H9 (cell line): ENCODE measurements at regions not wholly inside any gene's neighbourhood (a gene's known extent, or its start where the extent isn't known, plus 50 kb on each side); places are given as distances from the start of the nearest gene placed in this dataset.

Source experiments
- DNase-seq: peaks from one replicate; pipeline ENCODE4 v3.0.0-alpha.2; 2017
- H2AFZ ChIP-seq: one replicate; pipeline ENCODE4 v1.6.1; 2013; ENCODE audit warnings: mild to moderate bottlenecking, low read length, control low read depth, moderate library complexity
- H2AK5ac ChIP-seq: 2 replicates; pipeline ENCODE4 v1.6.1; 2013; ENCODE audit warnings: low read length, control low read depth, mixed read lengths; ENCODE audit not compliant: insufficient read length
- H2BK120ac ChIP-seq: one replicate; pipeline ENCODE4 v1.6.1; 2013; ENCODE audit warnings: low read depth, mild to moderate bottlenecking, low read length, control low read depth, inconsistent platforms; ENCODE audit not compliant: poor library complexity, severe bottlenecking
- H2BK12ac ChIP-seq: 2 replicates; pipeline ENCODE4 v1.6.1; 2013; ENCODE audit warnings: low read length, control low read depth, mixed read lengths, low read depth; ENCODE audit not compliant: insufficient read length
- H2BK15ac ChIP-seq: 2 replicates; pipeline ENCODE4 v1.6.1; 2013; ENCODE audit warnings: low read depth, low read length, control low read depth
- H2BK20ac ChIP-seq: one replicate; pipeline ENCODE4 v1.6.1; 2013; ENCODE audit warnings: low read depth, mild to moderate bottlenecking, low read length, control low read depth, inconsistent platforms; ENCODE audit not compliant: poor library complexity, severe bottlenecking
- H2BK5ac ChIP-seq: 2 replicates; pipeline ENCODE4 v1.6.1; 2013; ENCODE audit warnings: low read length, control low read depth, mixed read lengths; ENCODE audit not compliant: insufficient read length
- H3K14ac ChIP-seq: 2 replicates; pipeline ENCODE4 v1.6.1; 2013; ENCODE audit warnings: low read length, control low read depth; ENCODE audit not compliant: insufficient read depth
- H3K18ac ChIP-seq: 2 replicates; pipeline ENCODE4 v1.6.1; 2013; ENCODE audit warnings: low read depth, mild to moderate bottlenecking, mixed read lengths, low read length, control low read depth; ENCODE audit not compliant: insufficient read length
- H3K23ac ChIP-seq: 2 replicates; pipeline ENCODE4 v1.6.1; 2013; ENCODE audit warnings: low read length, control low read depth, mixed read lengths, low read depth; ENCODE audit not compliant: insufficient read length
- H3K23me2 ChIP-seq: 2 replicates; pipeline ENCODE4 v1.6.1; 2013; ENCODE audit warnings: low read depth, mild to moderate bottlenecking, mixed read lengths, low read length, control low read depth; ENCODE audit not compliant: insufficient read length, poor library complexity, severe bottlenecking
- H3K27ac ChIP-seq: 2 replicates; pipeline ENCODE4 v1.5.1; 2013; ENCODE audit warnings: low read length, control low read depth, mixed read lengths, low read depth; ENCODE audit not compliant: insufficient read length
- H3K27me3 ChIP-seq: 2 replicates; pipeline ENCODE4 v1.6.1; 2013; ENCODE audit warnings: low read length, control low read depth, inconsistent platforms; ENCODE audit not compliant: insufficient read depth
- H3K4ac ChIP-seq: 2 replicates; pipeline ENCODE4 v1.6.1; 2013; ENCODE audit warnings: low read depth, mild to moderate bottlenecking, control low read depth, inconsistent platforms, low read length, moderate library complexity
- H3K4me1 ChIP-seq: 2 replicates; pipeline ENCODE4 v1.6.1; 2013; ENCODE audit warnings: low read length, control low read depth, inconsistent platforms; ENCODE audit not compliant: insufficient read depth
- H3K4me2 ChIP-seq: 2 replicates; pipeline ENCODE4 v1.6.1; 2013; ENCODE audit warnings: low read length, control low read depth, mixed read lengths; ENCODE audit not compliant: insufficient read length, insufficient read depth
- H3K56ac ChIP-seq: 2 replicates; pipeline ENCODE4 v1.6.1; 2013; ENCODE audit warnings: low read depth, mild to moderate bottlenecking, mixed read lengths, low read length, control low read depth; ENCODE audit not compliant: insufficient read length
- H3K79me1 ChIP-seq: 2 replicates; pipeline ENCODE4 v1.6.1; 2013; ENCODE audit warnings: low read depth, mild to moderate bottlenecking, moderate library complexity, low read length, control low read depth, inconsistent platforms; ENCODE audit not compliant: insufficient read depth, poor library complexity, severe bottlenecking
- H3K79me2 ChIP-seq: 2 replicates; pipeline ENCODE4 v1.6.1; 2013; ENCODE audit warnings: low read length, control low read depth, inconsistent platforms; ENCODE audit not compliant: insufficient read depth
- H3K9ac ChIP-seq: 2 replicates; pipeline ENCODE4 v1.6.1; 2013; ENCODE audit warnings: low read length, control low read depth, mixed read lengths; ENCODE audit not compliant: insufficient read length; ENCODE audit errors: extremely low read depth
- H3K9me3 ChIP-seq: one replicate; pipeline ENCODE4 v1.6.1; 2013; ENCODE audit warnings: low read depth, low read length, inconsistent platforms; ENCODE audit not compliant: control insufficient read depth
- H3T11ph ChIP-seq: one replicate; pipeline ENCODE4 v1.6.1; 2013; ENCODE audit warnings: mild to moderate bottlenecking, low read length, control low read depth, inconsistent platforms
- H4K20me1 ChIP-seq: one replicate; pipeline ENCODE4 v1.6.1; 2013; ENCODE audit not compliant: control insufficient read depth, insufficient read length, insufficient read depth
- H4K5ac ChIP-seq: 2 replicates; pipeline ENCODE4 v1.6.1; 2013; ENCODE audit warnings: low read depth, mild to moderate bottlenecking, mixed read lengths, low read length, control low read depth; ENCODE audit not compliant: insufficient read length
- H4K8ac ChIP-seq: replicated peaks from 2 replicates; pipeline ENCODE4 v1.6.1; 2013; ENCODE audit warnings: low read length, control low read depth, mixed read lengths, low read depth; ENCODE audit not compliant: insufficient read length
- H4K91ac ChIP-seq: 2 replicates; pipeline ENCODE4 v1.6.1; 2013; ENCODE audit warnings: low read depth, mild to moderate bottlenecking, moderate library complexity, mixed read lengths, low read length, control low read depth; ENCODE audit not compliant: insufficient read length
- H3K27ac Mint-ChIP-seq, 3 experiments: 2 replicates in 2 of 3; 3 replicates in 1 of 3; pipeline ENCODE4 v1.8.0; 2020 to 2021; ENCODE audit warnings: mixed read lengths in 3 of 3, mild to moderate bottlenecking in 1 of 3, moderate library complexity in 1 of 3
- H3K27me3 Mint-ChIP-seq: 2 replicates; pipeline ENCODE4 v1.8.0; 2021; ENCODE audit warnings: low read depth, mild to moderate bottlenecking, moderate library complexity, mixed read lengths
- H3K36me3 Mint-ChIP-seq, 3 experiments: 2 replicates in 2 of 3; 3 replicates in 1 of 3; pipeline ENCODE4 v1.8.0; 2020 to 2021; ENCODE audit warnings: low read depth in 3 of 3, mixed read lengths in 3 of 3; ENCODE audit not compliant: insufficient read depth in 1 of 3
- H3K4me1 Mint-ChIP-seq, 2 experiments: 2 replicates each; pipeline ENCODE4 v1.8.0; 2020; ENCODE audit warnings: mixed read lengths in 2 of 2
- H3K4me3 Mint-ChIP-seq, 2 experiments: 2 replicates in 1 of 2; 3 replicates in 1 of 2; pipeline ENCODE4 v1.8.0; 2020 to 2021; ENCODE audit warnings: mild to moderate bottlenecking in 2 of 2, mixed read lengths in 2 of 2, moderate library complexity in 1 of 2
- H3K9me3 Mint-ChIP-seq, 2 experiments: 2 replicates in 1 of 2; 3 replicates in 1 of 2; pipeline ENCODE4 v1.8.0; 2020; ENCODE audit warnings: mild to moderate bottlenecking in 2 of 2, mixed read lengths in 2 of 2, moderate library complexity in 1 of 2
- WGBS: extraction: QIAGEN DNeasy Blood & Tissue Kit; methylation state at CpG from one replicate; pipeline ENCODE4 v1.1.7; 2013; ENCODE audit warnings: missing lambda C conversion rate, low lambda C conversion rate, mixed read lengths; ENCODE audit not compliant: insufficient read length; ENCODE audit errors: extremely low coverage; 5-methylcytosine and 5-hydroxymethylcytosine counted together
- TF ChIP-seq, protein P1 (sequence below): fragments of 200-600 bp; sonication (generic); conservative IDR thresholded peaks from 3 replicates; pipeline ENCODE4 v1.8.0; 2021; ENCODE audit warnings: antibody characterized with exemption, mild to moderate bottlenecking

DNA sequence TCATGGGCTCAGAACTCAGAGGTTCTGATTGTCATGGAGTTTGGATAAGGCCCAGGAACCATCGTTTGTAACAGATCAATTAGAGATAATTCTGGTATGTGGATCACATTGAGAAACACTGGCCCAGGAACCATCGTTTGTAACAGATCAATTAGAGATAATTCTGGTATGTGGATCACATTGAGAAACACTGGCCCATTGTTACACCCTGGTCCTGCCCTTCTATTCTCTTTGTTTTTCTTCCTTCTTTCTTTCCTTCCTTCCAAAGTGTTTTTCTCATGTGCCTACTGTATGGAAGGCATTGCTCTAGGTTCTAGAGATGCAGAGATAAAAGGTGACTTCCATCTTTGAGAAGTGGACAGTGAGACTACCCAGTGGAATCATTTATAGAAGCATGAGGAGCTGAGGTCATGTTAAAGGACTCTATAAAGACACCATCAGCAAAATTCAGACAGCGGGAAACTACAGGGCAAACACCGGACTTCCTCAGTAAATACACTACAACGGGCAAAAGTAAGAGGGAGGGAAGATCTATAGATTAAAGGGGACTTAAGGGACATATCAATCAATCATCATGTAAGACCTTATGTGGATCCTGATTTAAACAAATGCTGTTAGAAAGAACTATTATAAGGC lies 153.8 kb downstream of the UNC5CL start:
- no peak overlapping the region for H3K14ac ChIP-seq
- WGBS: no CpG with 5 or more reads among the region's 5 CpGs
- Mint-ChIP-seq H3K27me3 (peaks cover 6% of the 10 kb centered on the region), H3K4me1 (peaks cover 0 to 8% of the 10 kb centered on the region in 2 experiments; a peak in 2 of 4 replicates), H3K27ac (no peak overlapping the region), H3K9me3 (no peaks in the 10 kb centered on the region), H3K36me3 (no peaks in the 10 kb centered on the region), H3K4me3 (no peak overlapping the region)
- no peaks in the 10 kb centered on the region for H3K23me2 ChIP-seq
- no peaks in the 10 kb centered on the region for H3K9me3 ChIP-seq
- H3T11ph ChIP-seq: no peak overlapping the region
- no peak overlapping the region for H3K9ac ChIP-seq
- H3K23ac ChIP-seq: no peak overlapping the region
- H3K79me1 ChIP-seq: no peaks in the 10 kb centered on the region
- H3K18ac ChIP-seq: no peak overlapping the region
- no peak overlapping the region for H3K27ac ChIP-seq
- no peaks in the 10 kb centered on the region for H3K79me2 ChIP-seq
- no peak overlapping the region for H4K91ac ChIP-seq
- no peak for DNase-seq
- H2AK5ac ChIP-seq: no peak overlapping the region
- no peak overlapping the region for H4K8ac ChIP-seq
- H2BK5ac ChIP-seq: no peak overlapping the region
- no peak overlapping the region for H2BK12ac ChIP-seq
- H2BK120ac ChIP-seq: no peak overlapping the region
- H2BK20ac ChIP-seq: no peak overlapping the region
- TF ChIP-seq, protein P1, sequence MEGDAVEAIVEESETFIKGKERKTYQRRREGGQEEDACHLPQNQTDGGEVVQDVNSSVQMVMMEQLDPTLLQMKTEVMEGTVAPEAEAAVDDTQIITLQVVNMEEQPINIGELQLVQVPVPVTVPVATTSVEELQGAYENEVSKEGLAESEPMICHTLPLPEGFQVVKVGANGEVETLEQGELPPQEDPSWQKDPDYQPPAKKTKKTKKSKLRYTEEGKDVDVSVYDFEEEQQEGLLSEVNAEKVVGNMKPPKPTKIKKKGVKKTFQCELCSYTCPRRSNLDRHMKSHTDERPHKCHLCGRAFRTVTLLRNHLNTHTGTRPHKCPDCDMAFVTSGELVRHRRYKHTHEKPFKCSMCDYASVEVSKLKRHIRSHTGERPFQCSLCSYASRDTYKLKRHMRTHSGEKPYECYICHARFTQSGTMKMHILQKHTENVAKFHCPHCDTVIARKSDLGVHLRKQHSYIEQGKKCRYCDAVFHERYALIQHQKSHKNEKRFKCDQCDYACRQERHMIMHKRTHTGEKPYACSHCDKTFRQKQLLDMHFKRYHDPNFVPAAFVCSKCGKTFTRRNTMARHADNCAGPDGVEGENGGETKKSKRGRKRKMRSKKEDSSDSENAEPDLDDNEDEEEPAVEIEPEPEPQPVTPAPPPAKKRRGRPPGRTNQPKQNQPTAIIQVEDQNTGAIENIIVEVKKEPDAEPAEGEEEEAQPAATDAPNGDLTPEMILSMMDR: no peak
- no peak overlapping the region for H4K5ac ChIP-seq
- no peaks in the 10 kb centered on the region for H3K27me3 ChIP-seq
- no peaks in the 10 kb centered on the region for H4K20me1 ChIP-seq
- H3K4me2 ChIP-seq: no peak overlapping the region
- H3K56ac ChIP-seq: no peak overlapping the region
- no peak overlapping the region for H2BK15ac ChIP-seq
- no peak overlapping the region for H3K4ac ChIP-seq
- no peaks in the 10 kb centered on the region for H3K4me1 ChIP-seq
- H2AFZ ChIP-seq: no peak overlapping the region
